Activated CD4-positive, alpha-beta T cell treated with anti-CD3 and anti-CD28 coated beads, Interleukin-2, amount 50 U/mL, for 48 hours (primary cell): ENCODE measurements at regions not wholly inside any gene's neighbourhood (a gene's known extent, or its start where the extent isn't known, plus 50 kb on each side); places are given as distances from the start of the nearest gene placed in this dataset.
A peak's percentile ranks its signal among the peaks of the same experiment; 100 is the strongest.
"Not testable (repeated sequence)": the region's sequence is repeated elsewhere in the genome, so short reads cannot be mapped to it uniquely, and the experiment has no call there.

Experiments used
- DNase-seq, 2 experiments: peaks; one replicate each; pipeline ENCODE4 v3.0.0-alpha.2; 2020

DNA sequence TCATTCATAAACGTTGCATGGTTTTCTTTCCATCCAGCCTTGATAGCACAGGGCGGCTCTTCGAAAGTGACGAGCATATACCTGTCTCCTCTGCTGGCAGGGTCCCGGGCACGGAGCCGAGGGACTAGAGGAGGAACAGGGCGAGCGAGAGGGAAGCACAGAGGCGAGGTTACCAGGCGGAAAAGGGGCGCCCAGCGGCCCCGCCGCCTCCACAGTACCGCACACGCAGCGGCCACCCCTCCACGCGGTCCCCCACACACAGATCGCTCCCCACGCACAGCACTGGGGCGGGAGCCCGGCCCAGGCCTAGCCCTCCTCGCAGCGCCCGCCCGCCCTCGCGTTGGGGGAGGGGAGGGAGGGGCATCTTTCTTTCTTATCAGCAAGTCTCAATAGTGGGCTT lies 296.6 kb upstream of the DAB2 start:
- no peak for DNase-seq

DNA sequence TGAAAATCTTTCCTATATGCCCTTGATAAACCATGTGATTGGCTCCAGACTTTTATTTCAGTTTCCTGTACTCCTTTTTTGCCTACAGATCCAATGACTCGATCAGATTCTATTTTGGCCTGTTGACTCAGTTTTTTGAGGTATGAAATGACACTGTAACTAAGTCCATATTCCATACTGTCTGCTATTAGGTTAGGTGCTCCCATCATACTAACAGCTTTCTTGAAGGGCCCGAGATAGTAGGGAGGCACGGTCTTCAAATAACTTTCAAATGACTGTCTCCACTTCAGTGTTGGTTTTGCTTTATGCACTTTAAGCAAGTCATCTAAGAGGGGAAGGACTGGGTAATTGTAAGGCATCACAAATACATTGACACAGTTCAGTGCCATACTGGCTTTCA lies 295.4 kb upstream of the DAB2 start:
- DNase-seq, result no peak

DNA sequence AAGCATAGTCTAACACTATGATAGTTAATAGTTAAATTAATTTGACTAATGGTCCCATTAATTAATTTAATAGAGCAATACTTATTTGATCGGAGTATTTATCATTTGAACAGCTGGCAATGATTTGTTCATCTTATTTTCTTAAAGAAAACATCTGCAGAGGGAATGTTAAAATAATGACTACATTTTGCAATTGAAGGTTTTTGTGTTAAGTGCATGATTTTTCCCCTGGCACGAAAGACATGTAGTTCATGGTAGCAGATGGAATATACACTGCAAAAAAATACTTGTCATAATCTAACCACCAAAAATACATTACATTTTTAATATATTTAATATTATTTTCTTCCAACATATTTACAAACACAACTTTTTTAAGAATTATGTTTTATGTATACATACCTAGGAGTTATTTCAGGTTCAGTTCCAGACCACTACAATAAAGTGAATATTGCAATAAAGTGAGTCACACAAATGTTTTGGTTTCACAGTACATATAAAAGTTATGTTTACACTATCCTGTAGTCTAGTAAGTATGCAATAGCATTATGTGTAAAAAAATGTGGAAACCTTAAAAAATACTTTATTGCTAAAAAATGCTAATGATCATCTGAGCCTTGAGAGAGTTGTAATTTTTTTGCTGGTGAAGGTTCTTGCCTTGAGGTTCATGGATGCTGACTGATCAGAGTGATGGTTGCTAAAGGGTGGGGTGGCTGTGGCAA lies 292.6 kb upstream of the DAB2 start:
- DNase-seq, result no peak

DNA sequence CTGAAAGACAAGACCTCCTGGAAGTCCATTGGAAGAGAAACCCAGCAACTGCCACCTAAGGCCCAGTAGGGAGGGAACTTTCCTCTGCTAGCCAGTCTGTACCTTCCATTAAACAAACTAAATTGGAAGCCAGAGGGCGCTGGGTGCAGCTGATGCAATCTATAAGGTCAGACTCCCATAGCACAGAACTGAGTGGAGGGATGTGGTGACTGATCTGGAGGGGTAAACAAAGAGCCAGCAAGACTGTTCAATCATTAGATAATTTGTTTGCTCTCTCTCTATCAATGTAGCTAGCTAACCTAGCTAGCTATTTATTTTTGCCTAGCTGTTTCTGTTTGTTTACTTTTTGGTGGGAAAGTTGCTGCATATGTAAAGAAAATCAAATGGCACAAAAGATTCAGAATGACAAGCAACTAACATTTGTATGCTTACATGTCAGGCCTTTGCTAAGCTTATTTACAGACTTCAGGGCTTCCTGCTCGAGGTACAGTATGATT lies 291.8 kb upstream of the DAB2 start:
- peak; percentile 22 to 37 for DNase-seq

DNA sequence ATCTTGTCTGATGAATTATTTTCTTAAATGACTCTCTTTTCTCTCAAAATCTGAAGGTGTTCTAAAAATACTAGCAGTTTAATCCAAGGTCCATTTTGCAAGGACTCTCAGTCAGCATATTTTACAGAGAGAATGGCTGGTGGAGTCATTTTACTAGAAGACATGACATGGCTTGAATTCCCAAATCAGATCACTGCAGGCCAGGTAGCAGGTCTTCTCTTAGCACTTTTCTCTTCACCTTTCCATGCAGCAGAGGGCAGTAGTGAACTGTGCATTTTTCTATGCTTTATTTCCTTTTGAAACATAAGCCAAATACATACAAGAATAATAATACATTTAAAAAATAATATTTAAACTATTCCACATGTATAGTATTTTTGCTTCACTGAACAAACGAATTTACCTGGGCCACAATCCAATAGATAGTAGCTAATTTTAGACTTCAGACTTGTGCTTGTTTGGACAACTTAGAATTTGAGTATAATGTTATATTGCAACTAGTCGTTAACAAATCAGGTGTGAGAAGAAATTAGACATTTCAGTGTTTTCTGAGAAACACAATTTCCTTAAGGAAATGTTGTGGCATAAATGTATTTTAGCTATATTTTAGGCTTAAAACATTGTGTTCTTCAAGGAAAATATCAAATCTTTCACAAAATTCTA lies 289.4 kb upstream of the DAB2 start:
- DNase-seq, result peak; percentile 15 to 36

DNA sequence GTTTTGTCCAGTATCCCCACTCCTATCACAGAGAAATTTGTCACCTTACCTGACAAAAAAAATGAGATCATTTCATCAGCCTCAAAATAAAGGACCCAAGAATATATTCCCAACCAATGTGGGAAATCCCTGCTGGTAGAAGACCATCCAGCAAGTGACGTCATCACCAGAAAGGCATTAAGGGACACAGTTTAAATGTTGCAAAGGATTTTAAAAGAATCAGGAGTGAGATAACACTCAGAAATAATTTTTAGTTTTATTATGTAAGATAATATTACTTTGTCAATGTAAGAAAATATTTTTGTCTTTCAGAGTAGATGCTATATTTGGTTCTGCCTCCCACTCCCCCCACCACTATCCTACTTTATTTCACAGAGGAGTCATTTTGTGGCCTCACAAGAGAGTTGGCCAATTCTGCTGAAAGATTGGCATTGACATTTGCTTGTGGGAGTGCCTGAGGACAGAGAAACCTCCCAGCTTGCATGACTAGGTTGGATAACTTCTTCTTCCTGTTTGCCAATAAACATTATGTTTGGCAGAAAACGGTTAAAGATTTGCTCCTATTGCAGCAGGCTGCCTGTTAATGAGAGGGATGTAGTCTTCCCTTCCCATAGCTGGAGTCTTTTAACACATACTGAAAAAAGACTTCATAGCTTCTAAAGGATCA lies 288.6 kb upstream of the DAB2 start:
- no peak for DNase-seq

DNA sequence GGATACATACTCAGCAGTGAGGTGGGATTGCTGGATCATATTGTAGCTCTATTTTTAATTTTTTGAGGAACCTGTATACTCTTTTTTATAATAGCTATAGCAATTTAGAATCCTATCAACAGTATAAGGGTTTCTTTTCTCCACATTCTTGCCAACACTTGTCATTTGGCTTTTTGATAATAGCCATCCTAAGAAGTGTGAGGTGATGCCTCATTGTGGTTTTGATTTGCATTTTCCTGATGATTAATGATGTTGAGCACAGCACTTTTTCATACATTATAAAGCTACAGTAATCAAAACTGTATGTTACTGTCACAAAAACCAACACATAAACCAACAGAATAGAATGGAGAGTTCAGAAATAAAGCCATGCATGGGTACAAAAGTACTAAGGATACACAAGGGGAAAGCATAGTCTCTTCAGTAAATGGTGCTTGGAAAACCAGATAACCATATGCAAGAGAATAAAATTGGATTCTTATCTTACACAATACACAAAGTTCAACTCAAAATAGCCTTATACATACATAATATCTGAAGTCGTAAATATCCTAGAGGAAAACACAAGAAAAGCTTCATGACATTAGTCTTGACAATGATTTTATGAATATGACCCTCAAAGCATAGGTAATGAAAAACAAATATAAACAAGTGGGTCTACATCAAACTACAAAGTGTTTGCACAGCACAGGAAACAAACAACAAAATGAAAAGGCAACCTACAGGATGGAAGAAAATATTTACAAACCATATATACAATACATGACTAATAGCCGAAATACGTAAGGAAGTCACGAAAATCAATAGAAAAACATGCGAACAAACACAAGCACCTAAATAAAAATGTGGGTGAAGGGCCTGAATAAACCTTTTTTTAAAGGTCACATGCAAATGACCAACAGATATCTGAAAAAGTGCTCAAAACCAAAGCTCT lies 287.8 kb upstream of the DAB2 start:
- DNase-seq, result no peak

DNA sequence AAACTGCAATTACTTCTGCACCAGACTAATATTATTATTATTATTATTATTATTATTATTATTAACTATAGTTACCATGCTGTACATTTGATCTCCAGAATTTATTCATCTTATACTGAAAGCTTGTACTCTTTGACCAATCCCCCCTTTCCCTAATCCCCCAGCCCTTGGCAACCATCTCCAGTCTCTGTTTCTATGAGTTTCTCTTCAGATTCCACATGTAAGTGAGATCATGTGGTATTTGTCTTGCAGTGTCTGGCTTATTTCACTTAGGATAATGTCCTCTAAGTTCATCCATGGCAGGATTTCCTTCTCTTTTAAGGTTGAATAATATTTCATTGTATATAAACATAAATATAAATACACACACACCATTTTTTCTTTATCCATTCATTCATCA lies 287.0 kb upstream of the DAB2 start:
- DNase-seq, result no peak

DNA sequence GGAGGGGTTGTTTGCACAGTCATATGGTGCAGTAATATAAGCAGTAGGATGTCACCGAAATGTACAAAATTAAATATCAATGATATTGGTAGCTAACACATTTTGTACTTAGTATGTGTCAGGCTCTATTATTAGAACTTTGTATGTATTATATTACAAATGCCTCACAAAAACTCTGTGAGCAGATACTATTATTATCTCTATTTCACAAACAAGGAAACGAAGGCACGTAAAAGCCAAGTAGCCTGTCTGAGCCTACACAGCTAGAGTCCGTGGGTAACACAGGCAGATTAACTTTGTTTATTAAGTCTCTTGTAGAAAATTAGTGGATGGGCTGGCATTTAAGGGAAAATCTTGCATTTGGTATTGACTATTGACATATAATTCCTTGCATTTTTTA lies 284.3 kb upstream of the DAB2 start:
- no peak for DNase-seq

DNA sequence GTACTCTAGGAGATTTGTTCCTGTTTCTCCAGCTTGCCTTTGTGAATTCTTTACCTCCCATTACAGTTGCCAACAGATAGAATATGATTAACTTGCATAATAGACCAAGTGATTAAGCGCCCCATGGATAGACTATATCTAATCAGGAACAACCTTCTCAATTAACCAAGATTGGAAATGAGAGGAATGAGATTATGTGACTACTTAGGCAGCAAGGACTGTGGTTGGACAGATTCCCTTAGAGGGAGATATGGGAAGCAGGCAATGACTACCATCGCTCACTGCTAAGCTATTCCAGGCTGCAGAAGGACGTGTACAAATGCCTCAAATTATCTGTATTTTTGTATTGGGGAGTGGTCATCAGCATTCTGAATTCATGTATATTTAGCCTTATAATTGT lies 278.1 kb upstream of the DAB2 start:
- no peak for DNase-seq

DNA sequence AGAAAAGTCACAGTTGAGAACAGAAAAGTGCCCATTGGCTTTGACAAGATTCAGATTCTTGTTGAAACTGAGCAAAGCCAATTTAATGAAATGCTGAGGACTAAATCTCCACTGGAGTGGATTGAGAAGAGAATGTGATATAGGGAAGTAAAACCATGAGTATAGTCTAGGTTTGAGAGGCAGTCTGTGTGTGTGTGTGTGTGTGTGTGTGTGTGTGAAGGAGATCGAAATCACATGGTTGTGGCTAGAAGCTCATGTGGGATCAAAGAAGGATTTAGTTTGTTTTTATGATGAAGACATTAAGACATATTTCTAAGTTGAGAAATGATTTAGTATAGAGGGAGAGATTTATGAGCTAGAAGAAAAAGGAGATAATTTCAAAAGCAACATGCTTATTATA lies 275.7 kb upstream of the DAB2 start:
- DNase-seq, result no peak

DNA sequence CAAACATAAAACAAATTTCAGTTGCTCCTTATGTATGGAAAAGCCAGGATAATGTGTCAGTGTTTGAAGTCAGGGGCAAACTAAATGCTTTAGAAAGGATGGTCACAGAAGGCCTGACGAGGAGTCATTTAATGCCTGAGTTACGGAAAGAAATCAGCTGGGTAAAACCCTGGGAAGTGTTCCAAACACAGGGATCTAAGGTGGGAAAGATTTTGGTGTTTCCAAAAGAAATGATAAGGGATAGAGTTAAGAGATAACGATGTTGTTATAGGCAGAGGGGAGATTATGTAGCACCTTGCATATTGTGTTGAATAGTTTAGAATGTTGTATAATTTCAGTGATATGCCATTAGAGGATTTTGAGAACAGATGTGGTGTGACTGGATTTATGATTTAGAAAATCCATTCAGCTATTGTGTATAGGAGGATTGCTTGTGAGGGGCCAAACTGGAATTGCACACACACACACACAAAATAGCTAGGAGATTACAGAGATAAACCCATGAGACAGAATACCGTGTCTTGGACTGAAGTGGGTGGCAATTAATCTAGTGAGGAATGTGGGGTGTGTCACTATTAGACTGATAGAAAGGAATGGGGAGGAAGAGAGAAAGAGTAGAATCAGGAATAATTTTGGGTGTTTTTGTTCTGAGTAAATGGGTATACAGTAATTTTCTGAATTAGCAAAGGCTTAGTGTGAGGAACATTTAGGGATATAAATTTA lies 274.2 kb upstream of the DAB2 start:
- no peak for DNase-seq

DNA sequence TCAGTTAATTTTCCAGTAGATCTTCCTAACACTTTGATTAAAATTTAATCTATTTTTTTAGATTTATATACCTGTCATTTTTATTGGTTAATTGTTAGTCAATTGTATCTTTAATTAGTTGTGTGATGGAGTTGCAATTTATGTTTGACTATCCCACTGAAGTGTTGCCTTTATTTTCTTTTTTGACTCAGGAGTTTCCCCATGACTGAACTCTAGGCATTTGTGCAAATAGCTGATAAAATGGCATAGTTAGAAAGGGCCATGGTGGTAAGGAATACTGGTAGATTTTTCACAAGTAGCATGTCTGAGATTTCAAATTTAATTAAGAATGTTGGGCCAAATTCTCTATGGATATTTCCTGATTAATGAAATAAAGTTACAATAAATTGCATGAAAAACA lies 273.1 kb upstream of the DAB2 start:
- no peak for DNase-seq

DNA sequence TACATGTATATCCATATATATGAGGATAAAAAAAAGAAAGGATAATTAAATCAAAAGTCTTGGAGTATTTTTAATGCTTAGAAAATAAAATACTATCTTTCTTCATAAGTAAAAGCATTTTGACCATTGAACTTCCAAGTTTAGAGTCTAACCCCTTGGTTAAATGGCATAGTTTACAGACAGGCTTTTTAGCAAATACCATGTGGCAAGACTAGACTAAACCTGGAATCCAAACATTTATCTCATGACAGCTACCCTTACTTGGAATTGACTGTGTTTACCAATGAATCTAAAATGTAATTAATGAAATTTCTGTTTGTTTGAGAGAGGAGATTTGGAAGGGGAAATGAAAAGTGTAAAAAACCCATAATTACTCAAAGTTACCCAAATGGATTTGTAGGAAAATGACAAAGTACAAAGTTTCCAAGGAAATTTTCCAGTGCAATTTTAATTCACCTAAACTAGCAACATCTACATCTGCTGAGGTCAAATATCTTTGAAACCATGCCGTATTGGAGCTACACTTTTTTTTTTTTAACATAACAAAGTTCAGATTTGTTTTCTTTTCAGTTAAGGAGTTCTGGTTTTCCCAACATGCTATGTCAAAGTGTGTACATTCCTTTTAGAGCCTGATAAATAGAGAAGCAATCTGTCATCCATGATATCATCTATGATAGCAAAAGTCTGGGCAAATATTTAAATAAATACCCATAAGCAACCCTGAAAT lies 272.1 kb upstream of the DAB2 start:
- no peak for DNase-seq

DNA sequence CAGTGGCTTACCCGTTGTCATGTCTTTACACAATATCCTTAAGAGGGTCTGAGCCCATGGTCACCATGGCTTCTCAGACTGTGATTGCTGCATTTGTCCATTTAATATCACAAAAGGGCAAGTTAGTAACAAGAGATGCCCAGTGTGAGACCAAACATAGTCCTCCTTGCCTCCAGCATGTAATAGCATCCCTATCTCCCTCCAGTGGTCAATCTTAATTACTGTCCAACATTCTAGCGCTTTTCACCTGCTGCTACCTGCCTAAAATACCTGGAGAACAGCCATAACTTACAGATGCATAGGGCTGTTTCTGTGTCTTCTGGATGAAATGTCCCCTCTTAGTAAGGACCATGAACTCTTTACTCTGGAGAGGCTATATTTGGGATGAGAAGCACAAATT lies 267.2 kb upstream of the DAB2 start:
- no peak for DNase-seq

DNA sequence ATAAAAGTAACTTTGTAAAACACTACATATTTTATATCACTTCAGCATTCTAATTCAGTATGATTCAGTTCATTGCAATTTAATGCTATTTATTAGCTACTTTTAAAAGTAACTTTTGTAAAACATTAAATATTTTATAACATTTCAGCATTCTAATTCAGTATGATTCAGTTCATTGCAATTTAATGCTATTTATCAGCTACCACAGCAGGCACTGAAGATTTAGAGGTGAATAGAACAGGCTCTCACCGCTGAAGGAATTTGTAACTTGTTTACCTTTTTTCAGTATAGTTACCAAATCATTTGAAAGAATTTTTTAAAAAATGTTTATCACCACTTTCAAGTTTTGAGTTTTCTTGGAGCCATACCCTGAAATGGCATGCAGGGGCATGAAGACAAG lies 266.4 kb upstream of the DAB2 start:
- no peak for DNase-seq

DNA sequence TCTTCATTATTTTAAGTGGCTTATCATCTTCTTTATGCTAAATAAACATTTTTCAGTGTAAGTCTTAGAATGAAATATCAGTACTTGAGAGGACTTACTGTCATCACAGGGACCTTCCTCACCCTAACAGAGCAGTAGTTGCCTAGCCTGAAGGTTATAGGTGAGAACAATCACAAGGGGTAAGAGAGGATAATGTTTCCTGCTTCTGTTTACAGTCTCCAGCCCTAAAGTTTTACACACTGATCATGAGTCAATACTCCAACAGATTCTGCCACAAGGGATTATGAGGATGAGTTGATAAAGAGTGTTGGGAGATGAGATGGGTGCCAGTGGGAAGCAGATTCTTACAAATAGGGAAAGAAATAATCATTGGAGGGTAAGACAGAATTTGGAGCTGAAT lies 265.1 kb upstream of the DAB2 start:
- no peak for DNase-seq

DNA sequence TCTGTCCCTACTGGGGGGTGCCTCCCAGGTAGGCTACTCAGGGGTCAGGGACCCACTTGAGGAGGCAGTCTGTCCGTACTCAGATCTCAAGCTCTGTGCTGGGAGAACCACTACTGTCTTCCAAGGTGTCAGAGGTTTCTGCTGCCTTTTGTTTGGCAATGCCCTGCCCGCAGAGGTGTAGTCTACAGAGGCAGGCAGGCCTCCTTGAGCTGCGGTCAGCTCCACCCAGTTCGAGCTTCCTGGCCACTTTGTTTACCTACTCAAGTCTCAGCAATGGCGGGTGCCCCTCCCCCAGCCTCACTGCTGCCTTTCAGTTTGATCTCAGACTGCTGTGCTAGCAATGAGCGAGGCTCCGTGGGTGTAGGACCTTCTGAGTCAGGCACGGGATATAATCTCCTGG lies 263.1 kb upstream of the DAB2 start:
- DNase-seq, result not testable (repeated sequence)

DNA sequence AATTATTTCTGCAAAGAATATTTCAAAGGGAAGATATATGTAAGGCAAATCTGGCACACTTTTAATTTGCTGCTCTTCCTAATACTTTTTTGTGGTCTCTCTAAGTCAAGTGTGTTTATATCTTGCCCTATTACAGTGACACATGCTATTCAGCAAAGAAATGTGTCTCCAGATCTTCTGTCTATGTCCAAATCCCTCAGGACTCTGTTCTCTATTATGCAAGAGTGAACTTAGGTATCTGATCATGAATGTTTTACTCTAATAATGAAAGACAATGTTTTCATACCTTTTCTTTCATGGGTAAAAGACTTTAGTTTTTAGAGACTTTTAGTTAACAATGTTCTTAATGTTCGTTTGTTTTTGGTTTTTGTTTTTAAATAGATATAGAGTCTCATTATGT lies 255.4 kb upstream of the DAB2 start:
- DNase-seq, result no peak

DNA sequence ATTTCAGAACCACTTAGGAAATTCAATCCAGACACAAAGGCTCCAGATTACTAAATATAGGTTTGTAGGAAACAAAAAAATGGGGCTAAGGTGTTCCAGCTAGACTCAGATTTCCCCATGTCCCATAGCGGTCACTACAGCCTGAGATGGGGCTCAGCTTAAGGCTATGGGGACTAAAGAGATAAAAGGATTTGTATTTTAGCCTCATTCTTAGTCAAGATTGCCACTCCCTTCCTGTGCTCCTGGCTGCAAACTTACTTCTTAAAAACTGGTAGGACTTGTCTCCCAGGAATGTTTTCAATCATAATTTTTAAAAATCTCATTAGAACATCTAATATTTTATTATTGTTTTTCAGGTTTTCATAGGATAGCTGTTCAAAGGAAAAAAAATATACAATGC lies 253.8 kb upstream of the DAB2 start:
- DNase-seq, result no peak

DNA sequence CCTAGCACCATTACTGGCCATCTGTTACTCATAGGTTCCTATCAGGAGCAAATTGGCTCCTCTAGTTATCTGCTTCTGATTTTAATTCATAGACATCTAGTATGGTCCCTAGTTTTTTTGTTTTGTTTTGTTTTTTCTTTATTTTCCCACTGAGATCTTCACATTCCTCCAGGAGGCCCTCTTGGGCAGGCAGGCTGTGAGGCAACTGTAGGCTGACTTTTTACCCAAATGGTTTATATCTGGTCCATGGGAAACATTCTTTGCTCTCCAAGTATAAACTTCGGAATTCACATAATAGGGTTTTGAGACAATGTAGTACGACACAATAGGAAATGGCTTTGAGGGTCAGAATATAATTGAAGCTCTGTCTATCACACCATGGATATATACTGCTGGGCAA lies 250.9 kb upstream of the DAB2 start:
- no peak for DNase-seq
